HEK293 (cell line): ENCODE measurements at regions not wholly inside any gene's neighbourhood (a gene's known extent, or its start where the extent isn't known, plus 50 kb on each side); places are given as distances from the start of the nearest gene placed in this dataset.

Experiments
- CTCF ChIA-PET: fragments of 350-600 bp; formaldehyde crosslinking; extraction: SDS; loops from one replicate; lab custom pipeline; 2021; ENCODE audit warnings: antibody characterized with exemption; lab: Yijun Ruan, JAX
- POLR2A ChIA-PET: fragments of 300-600 bp; formaldehyde crosslinking; extraction: SDS; loops from one replicate; lab custom pipeline; 2020; ENCODE audit warnings: antibody characterized with exemption, inconsistent platforms; lab: Yijun Ruan, JAX
- H3K27ac ChIP-seq: fragments of 200-500 bp; sonication (Bioruptor generic); 2 replicates; pipeline ENCODE4 v1.5.1; 2014; ENCODE audit warnings: low read depth, low read length, control low read depth, inconsistent platforms; ENCODE audit errors: extremely low read depth
- H3K36me3 ChIP-seq, 2 experiments: fragments of 200-500 bp in 1 of 2; sonication (Bioruptor generic) in 1 of 2; 1 replicate in 1 of 2; 2 replicates in 1 of 2; pipeline ENCODE4 v1.5.1; 2014 to 2017; ENCODE audit warnings: inconsistent platforms in 2 of 2, low read length in 2 of 2; ENCODE audit not compliant: control insufficient read depth in 2 of 2, insufficient read depth in 1 of 2
- H3K4me1 ChIP-seq: fragments of 200-500 bp; sonication (Bioruptor generic); 2 replicates; pipeline ENCODE4 v1.5.1; 2014; ENCODE audit warnings: mild to moderate bottlenecking, low read length, inconsistent platforms; ENCODE audit not compliant: control insufficient read depth, insufficient read depth
- H3K4me3 ChIP-seq: 2 replicates; pipeline ENCODE4 v1.5.1; 2011; ENCODE audit warnings: low read depth, mild to moderate bottlenecking, control low read depth, low read length, moderate library complexity
- H3K9me3 ChIP-seq: fragments of 200-500 bp; sonication (Bioruptor generic); 2 replicates; pipeline ENCODE4 v1.5.1; 2014; ENCODE audit warnings: low read depth, low read length, inconsistent platforms; ENCODE audit not compliant: control insufficient read depth, insufficient read depth
- BCL11B ChIP-seq: fragments of 450-650 bp; formaldehyde crosslinking; IDR thresholded peaks from 2 replicates; pipeline ENCODE4 v1.5.1; 2016; ENCODE audit warnings: low read depth, missing biosample characterization, missing genetic modification characterization
- EGR2 ChIP-seq: fragments of 450-650 bp; formaldehyde crosslinking; IDR thresholded peaks from 2 replicates; pipeline ENCODE4 v1.5.1; 2016; ENCODE audit warnings: low read depth, missing biosample characterization, missing genetic modification characterization
- GLIS2 ChIP-seq: fragments of 450-650 bp; formaldehyde crosslinking; IDR thresholded peaks from 2 replicates; pipeline ENCODE4 v1.5.1; 2016; ENCODE audit warnings: missing biosample characterization, missing genetic modification characterization
- SCRT2 ChIP-seq: fragments of 450-650 bp; formaldehyde crosslinking; IDR thresholded peaks from 2 replicates; pipeline ENCODE4 v1.5.1; 2016; ENCODE audit warnings: missing biosample characterization, missing genetic modification characterization
- TRIM28 ChIP-seq: IDR thresholded peaks from 2 replicates; pipeline ENCODE4 v1.6.1; 2011; ENCODE audit warnings: low read length, control low read depth, borderline replicate concordance
- ZBTB21 ChIP-seq: fragments of 450-650 bp; formaldehyde crosslinking; IDR thresholded peaks from 2 replicates; pipeline ENCODE4 v1.5.1; 2017; ENCODE audit warnings: missing biosample characterization, missing genetic modification characterization
- ZNF133 ChIP-seq: fragments of 450-650 bp; formaldehyde crosslinking; IDR thresholded peaks from 2 replicates; pipeline ENCODE4 v1.5.1; 2016; ENCODE audit warnings: missing biosample characterization, missing genetic modification characterization
- ZNF140 ChIP-seq: fragments of 450-650 bp; formaldehyde crosslinking; IDR thresholded peaks from 2 replicates; pipeline ENCODE4 v1.5.1; 2016; ENCODE audit warnings: missing biosample characterization, missing genetic modification characterization
- ZNF248 ChIP-seq: fragments of 450-650 bp; formaldehyde crosslinking; IDR thresholded peaks from 2 replicates; pipeline ENCODE4 v1.5.1; 2017; ENCODE audit warnings: missing biosample characterization, missing genetic modification characterization
- ZNF37A ChIP-seq: fragments of 450-650 bp; IDR thresholded peaks from 2 replicates; pipeline ENCODE4 v1.5.1; 2018; ENCODE audit warnings: missing biosample characterization, missing genetic modification characterization
- ZNF426 ChIP-seq: fragments of 450-650 bp; formaldehyde crosslinking; IDR thresholded peaks from 2 replicates; pipeline ENCODE4 v1.5.1; 2017; ENCODE audit warnings: missing biosample characterization, missing genetic modification characterization, mild to moderate bottlenecking, inconsistent platforms, moderate library complexity
- ZNF48 ChIP-seq: fragments of 450-650 bp; formaldehyde crosslinking; IDR thresholded peaks from 2 replicates; pipeline ENCODE4 v1.5.1; 2016; ENCODE audit warnings: missing biosample characterization, missing genetic modification characterization
- ZNF518A ChIP-seq: fragments of 450-650 bp; formaldehyde crosslinking; conservative IDR thresholded peaks from 2 replicates; pipeline ENCODE4 v1.5.1; 2016; ENCODE audit warnings: low read depth, missing biosample characterization, missing genetic modification characterization
- ZNF560 ChIP-seq: fragments of 450-650 bp; formaldehyde crosslinking; IDR thresholded peaks from 2 replicates; pipeline ENCODE4 v1.5.1; 2017; ENCODE audit warnings: missing biosample characterization, missing genetic modification characterization, borderline replicate concordance
- ZNF596 ChIP-seq: fragments of 450-650 bp; IDR thresholded peaks from 2 replicates; pipeline ENCODE4 v1.5.0; 2018; ENCODE audit warnings: missing biosample characterization, mild to moderate bottlenecking, missing genetic modification characterization, moderate library complexity
- ZNF654 ChIP-seq: fragments of 450-650 bp; formaldehyde crosslinking; IDR thresholded peaks from 2 replicates; pipeline ENCODE4 v1.5.1; 2016; ENCODE audit warnings: low read depth, missing biosample characterization, missing genetic modification characterization
- ZSCAN5A ChIP-seq: fragments of 450-650 bp; formaldehyde crosslinking; IDR thresholded peaks from 2 replicates; pipeline ENCODE4 v1.5.1; 2016; ENCODE audit warnings: missing biosample characterization, missing genetic modification characterization
- TF ChIP-seq, protein P1 (sequence below): fragments of 450-650 bp; formaldehyde crosslinking; IDR thresholded peaks from 2 replicates; pipeline ENCODE4 v1.5.1; 2017; ENCODE audit warnings: missing biosample characterization, missing genetic modification characterization
- TF ChIP-seq, protein P2 (sequence below): fragments of 450-650 bp; formaldehyde crosslinking; IDR thresholded peaks from 2 replicates; pipeline ENCODE4 v1.5.1; 2016; ENCODE audit warnings: missing biosample characterization, missing genetic modification characterization, borderline replicate concordance
- TF ChIP-seq, protein P3 (sequence below): fragments of 450-650 bp; formaldehyde crosslinking; IDR thresholded peaks from 2 replicates; pipeline ENCODE4 v1.5.1; 2016; ENCODE audit warnings: missing biosample characterization, missing genetic modification characterization
- TF ChIP-seq, protein P4 (sequence below): fragments of 450-650 bp; formaldehyde crosslinking; IDR thresholded peaks from 2 replicates; pipeline ENCODE4 v1.5.1; 2017; ENCODE audit warnings: missing biosample characterization, missing genetic modification characterization
- TF ChIP-seq, protein P5 (sequence below): fragments of 450-650 bp; IDR thresholded peaks from 2 replicates; pipeline ENCODE4 v1.5.1; 2018; ENCODE audit warnings: missing biosample characterization, missing genetic modification characterization

DNA sequence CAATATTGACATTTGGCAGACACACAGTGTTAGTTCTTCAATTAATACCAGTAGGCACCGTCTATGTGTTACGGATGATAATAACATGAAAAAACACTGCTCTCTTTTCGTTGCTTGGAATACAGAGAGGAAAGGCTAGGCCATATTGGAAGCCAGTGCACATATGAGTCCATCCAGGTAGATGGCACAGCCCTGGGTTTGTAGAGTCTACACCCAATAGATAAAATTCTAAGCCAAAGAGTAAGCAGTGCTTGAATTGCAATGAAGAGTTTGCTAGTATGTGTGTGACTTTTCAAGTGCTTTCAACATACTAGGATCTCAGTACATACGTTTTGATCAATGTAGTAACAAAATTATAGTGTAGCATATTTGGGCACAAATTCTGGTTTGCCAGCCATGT, 243.3 kb upstream of the AVPR1A start:
- TF ChIP-seq ZNF37A, result no peak
- no peak for TF ChIP-seq BCL11B (tag by site-specific recombination)
- TF ChIP-seq ZNF518A (tag by site-specific recombination), result no peak
- TF ChIP-seq TRIM28, result no peak
- no peak for TF ChIP-seq ZNF560 (tag by site-specific recombination)
- TF ChIP-seq ZNF596 (tag by site-specific recombination), result no peak
- no peak for TF ChIP-seq SCRT2
- Histone ChIP-seq H3K27ac (no peak overlapping the region), H3K4me3 (no peak overlapping the region), H3K9me3 (no peaks in the 10 kb centered on the region), H3K4me1 (no peaks in the 10 kb centered on the region), H3K36me3 (no peaks in the 10 kb centered on the region)
- ChIA-PET CTCF (no interaction called here), POLR2A (no interaction called here)

- Histone ChIP-seq H3K9me3 (no peaks in the 10 kb centered on the region; the same call in 1 of the 2 replicates), H3K27ac (no peak overlapping the region), H3K4me1 (no peaks in the 10 kb centered on the region), H3K4me3 (no peak overlapping the region), H3K36me3 (no peaks in the 10 kb centered on the region)
- ChIA-PET POLR2A (no interaction called here), CTCF (no interaction called here)
- TF ChIP-seq, protein P1, sequence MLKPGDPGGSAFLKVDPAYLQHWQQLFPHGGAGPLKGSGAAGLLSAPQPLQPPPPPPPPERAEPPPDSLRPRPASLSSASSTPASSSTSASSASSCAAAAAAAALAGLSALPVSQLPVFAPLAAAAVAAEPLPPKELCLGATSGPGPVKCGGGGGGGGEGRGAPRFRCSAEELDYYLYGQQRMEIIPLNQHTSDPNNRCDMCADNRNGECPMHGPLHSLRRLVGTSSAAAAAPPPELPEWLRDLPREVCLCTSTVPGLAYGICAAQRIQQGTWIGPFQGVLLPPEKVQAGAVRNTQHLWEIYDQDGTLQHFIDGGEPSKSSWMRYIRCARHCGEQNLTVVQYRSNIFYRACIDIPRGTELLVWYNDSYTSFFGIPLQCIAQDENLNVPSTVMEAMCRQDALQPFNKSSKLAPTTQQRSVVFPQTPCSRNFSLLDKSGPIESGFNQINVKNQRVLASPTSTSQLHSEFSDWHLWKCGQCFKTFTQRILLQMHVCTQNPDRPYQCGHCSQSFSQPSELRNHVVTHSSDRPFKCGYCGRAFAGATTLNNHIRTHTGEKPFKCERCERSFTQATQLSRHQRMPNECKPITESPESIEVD, result no peak
- no peak for TF ChIP-seq GLIS2 (tag by site-specific recombination)
- no peak for TF ChIP-seq ZSCAN5A (tag by site-specific recombination)
- TF ChIP-seq BCL11B (tag by site-specific recombination), result no peak
- TF ChIP-seq ZNF140, result no peak
- TF ChIP-seq, protein P2, sequence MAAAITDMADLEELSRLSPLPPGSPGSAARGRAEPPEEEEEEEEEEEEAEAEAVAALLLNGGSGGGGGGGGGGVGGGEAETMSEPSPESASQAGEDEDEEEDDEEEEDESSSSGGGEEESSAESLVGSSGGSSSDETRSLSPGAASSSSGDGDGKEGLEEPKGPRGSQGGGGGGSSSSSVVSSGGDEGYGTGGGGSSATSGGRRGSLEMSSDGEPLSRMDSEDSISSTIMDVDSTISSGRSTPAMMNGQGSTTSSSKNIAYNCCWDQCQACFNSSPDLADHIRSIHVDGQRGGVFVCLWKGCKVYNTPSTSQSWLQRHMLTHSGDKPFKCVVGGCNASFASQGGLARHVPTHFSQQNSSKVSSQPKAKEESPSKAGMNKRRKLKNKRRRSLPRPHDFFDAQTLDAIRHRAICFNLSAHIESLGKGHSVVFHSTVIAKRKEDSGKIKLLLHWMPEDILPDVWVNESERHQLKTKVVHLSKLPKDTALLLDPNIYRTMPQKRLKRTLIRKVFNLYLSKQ (tag by site-specific recombination), result no peak
- TF ChIP-seq, protein P3, sequence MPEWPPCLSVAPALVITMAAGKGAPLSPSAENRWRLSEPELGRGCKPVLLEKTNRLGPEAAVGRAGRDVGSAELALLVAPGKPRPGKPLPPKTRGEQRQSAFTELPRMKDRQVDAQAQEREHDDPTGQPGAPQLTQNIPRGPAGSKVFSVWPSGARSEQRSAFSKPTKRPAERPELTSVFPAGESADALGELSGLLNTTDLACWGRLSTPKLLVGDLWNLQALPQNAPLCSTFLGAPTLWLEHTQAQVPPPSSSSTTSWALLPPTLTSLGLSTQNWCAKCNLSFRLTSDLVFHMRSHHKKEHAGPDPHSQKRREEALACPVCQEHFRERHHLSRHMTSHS (tag by site-specific recombination), result no peak
- no peak for TF ChIP-seq ZNF248
- no peak for TF ChIP-seq ZNF133 (tag by site-specific recombination)
- no peak for TF ChIP-seq EGR2
- TF ChIP-seq, protein P4, sequence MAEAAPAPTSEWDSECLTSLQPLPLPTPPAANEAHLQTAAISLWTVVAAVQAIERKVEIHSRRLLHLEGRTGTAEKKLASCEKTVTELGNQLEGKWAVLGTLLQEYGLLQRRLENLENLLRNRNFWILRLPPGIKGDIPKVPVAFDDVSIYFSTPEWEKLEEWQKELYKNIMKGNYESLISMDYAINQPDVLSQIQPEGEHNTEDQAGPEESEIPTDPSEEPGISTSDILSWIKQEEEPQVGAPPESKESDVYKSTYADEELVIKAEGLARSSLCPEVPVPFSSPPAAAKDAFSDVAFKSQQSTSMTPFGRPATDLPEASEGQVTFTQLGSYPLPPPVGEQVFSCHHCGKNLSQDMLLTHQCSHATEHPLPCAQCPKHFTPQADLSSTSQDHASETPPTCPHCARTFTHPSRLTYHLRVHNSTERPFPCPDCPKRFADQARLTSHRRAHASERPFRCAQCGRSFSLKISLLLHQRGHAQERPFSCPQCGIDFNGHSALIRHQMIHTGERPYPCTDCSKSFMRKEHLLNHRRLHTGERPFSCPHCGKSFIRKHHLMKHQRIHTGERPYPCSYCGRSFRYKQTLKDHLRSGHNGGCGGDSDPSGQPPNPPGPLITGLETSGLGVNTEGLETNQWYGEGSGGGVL (tag by site-specific recombination), result no peak
- no peak for TF ChIP-seq ZBTB21 (tag by site-specific recombination)
- TF ChIP-seq ZNF426 (tag by site-specific recombination), result no peak
- no peak for TF ChIP-seq ZNF654 (tag by site-specific recombination)
- TF ChIP-seq, protein P5, sequence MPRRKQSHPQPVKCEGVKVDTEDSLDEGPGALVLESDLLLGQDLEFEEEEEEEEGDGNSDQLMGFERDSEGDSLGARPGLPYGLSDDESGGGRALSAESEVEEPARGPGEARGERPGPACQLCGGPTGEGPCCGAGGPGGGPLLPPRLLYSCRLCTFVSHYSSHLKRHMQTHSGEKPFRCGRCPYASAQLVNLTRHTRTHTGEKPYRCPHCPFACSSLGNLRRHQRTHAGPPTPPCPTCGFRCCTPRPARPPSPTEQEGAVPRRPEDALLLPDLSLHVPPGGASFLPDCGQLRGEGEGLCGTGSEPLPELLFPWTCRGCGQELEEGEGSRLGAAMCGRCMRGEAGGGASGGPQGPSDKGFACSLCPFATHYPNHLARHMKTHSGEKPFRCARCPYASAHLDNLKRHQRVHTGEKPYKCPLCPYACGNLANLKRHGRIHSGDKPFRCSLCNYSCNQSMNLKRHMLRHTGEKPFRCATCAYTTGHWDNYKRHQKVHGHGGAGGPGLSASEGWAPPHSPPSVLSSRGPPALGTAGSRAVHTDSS (tag by site-specific recombination), result no peak
- no peak for TF ChIP-seq ZNF48
These were observed 238.2 kb upstream of the AVPR1A start for GRCh38 chr12:63389211-63389610.
